GM12892 (cell line): ENCODE measurements at regions not wholly inside any gene's neighbourhood (a gene's known extent, or its start where the extent isn't known, plus 50 kb on each side); places are given as distances from the start of the nearest gene placed in this dataset.

Experiments used
- POLR2A ChIP-seq: IDR thresholded peaks from 2 replicates; pipeline ENCODE4 v1.6.1; 2011; ENCODE audit warnings: low read depth, low read length, control low read depth
- POLR2AphosphoS5 ChIP-seq: IDR thresholded peaks from 2 replicates; pipeline ENCODE4 v1.6.1; 2011; ENCODE audit warnings: low read depth, low read length, control low read depth
- TAF1 ChIP-seq: IDR thresholded peaks from 2 replicates; pipeline ENCODE4 v1.6.1; 2011; ENCODE audit warnings: low read depth, mild to moderate bottlenecking, control low read depth, low read length, borderline replicate concordance

DNA sequence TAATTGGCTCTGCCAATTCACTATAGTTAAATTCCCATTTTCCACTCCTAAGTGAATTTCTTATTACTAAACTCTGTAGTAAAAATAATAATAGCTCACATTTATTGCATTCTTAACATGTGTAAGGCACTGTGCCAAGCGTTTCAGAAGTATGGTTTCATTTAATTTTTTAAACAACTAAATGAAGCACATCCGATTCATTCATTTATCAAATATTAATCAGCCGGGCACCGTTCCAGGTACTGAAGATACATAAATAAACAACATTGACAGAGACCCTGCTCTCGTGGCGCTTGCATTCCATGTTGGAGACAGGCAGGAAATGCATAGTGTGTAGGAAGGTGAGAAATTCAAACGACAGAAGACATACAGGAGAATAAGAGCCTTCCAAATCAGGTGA lies 423.2 kb upstream of the JARID2 start:
- TF ChIP-seq POLR2A (no peak), TAF1 (no peak), POLR2AphosphoS5 (no peak)
